SU-DHL-6 (cell line): ENCODE measurements at regions not wholly inside any gene's neighbourhood (a gene's known extent, or its start where the extent isn't known, plus 50 kb on each side); places are given as distances from the start of the nearest gene placed in this dataset.

ENCODE experiments used
- CTCF ChIP-seq: fragments of 200-600 bp; sonication (generic); IDR thresholded peaks from one replicate; pipeline ENCODE4 v1.5.1; 2017; ENCODE audit warnings: antibody characterized with exemption, mild to moderate bottlenecking, low read length, moderate library complexity; ENCODE audit not compliant: insufficient read depth, poor library complexity, severe bottlenecking
- EZH2phosphoT487 ChIP-seq: fragments of 200-600 bp; sonication (generic), shearing (Covaris generic); conservative IDR thresholded peaks from 2 replicates; pipeline ENCODE4 v1.6.1; 2018; ENCODE audit warnings: mild to moderate bottlenecking, antibody characterized with exemption, low read length, moderate library complexity, mixed read lengths

GRCh38 chr16:52022177-52022576 lies 524.8 kb downstream of the TOX3 start:
- TF ChIP-seq CTCF (no peak), EZH2phosphoT487 (no peak)
